Vagina (tissue), 2 donors: ENCODE measurements at regions not wholly inside any gene's neighbourhood (a gene's known extent, or its start where the extent isn't known, plus 50 kb on each side); places are given as distances from the start of the nearest gene placed in this dataset.

Experiments used
- DNase-seq, 2 donors: peaks; one replicate each; pipeline ENCODE4 v3.0.0-alpha.2; 2017; ENCODE audit errors: extremely low spot score in 2 of 2
- H3K27ac ChIP-seq: fragments of 200-600 bp; sonication (generic); one replicate; pipeline ENCODE4 v1.5.1; 2019
- H3K27me3 ChIP-seq: fragments of 200-600 bp; sonication (generic); one replicate; pipeline ENCODE4 v1.5.1; 2019
- H3K36me3 ChIP-seq, 2 donors: fragments of 200-600 bp; sonication (generic); one replicate each; pipeline ENCODE4 v1.5.1; 2017 to 2019
- H3K4me1 ChIP-seq: fragments of 200-600 bp; sonication (generic); one replicate; pipeline ENCODE4 v1.5.1; 2019
- H3K4me3 ChIP-seq, 2 donors: fragments of 200-600 bp; sonication (generic); 1 replicate in 1 of 2; 2 replicates in 1 of 2; pipeline ENCODE4 v1.5.1; 2016 to 2019
- H3K9me3 ChIP-seq: fragments of 200-600 bp; sonication (generic); one replicate; pipeline ENCODE4 v1.5.1; 2019
- POLR2A ChIP-seq, 2 donors: fragments of 450-650 bp; IDR thresholded peaks; one replicate each; pipeline ENCODE4 v1.6.1; 2017; ENCODE audit warnings: antibody characterized with exemption in 2 of 2, mild to moderate bottlenecking in 2 of 2, moderate library complexity in 2 of 2
- POLR2AphosphoS5 ChIP-seq, 2 donors: sonication (generic); formaldehyde crosslinking; IDR thresholded peaks; one replicate each; pipeline ENCODE4 v1.9.0; 2017; ENCODE audit warnings: antibody characterized with exemption in 2 of 2, mild to moderate bottlenecking in 2 of 2, low read depth in 1 of 2; ENCODE audit not compliant: insufficient read depth in 1 of 2
- intact Hi-C: fragments of 100-400 bp; cut with DNase I; formaldehyde crosslinking; loops from one replicate; pipeline ENCODE4 v1.15.1; 2023
- TF ChIP-seq, protein P1 (sequence below), 3 experiments: fragments of 450-650 bp in 2 of 3; fragments of 200-600 bp in 1 of 3; sonication (generic) in 1 of 3; IDR thresholded peaks; one replicate each; pipeline ENCODE4 v1.5.1; 2017 to 2019; ENCODE audit warnings: antibody characterized with exemption in 3 of 3, mild to moderate bottlenecking in 2 of 3, moderate library complexity in 2 of 3

DNA sequence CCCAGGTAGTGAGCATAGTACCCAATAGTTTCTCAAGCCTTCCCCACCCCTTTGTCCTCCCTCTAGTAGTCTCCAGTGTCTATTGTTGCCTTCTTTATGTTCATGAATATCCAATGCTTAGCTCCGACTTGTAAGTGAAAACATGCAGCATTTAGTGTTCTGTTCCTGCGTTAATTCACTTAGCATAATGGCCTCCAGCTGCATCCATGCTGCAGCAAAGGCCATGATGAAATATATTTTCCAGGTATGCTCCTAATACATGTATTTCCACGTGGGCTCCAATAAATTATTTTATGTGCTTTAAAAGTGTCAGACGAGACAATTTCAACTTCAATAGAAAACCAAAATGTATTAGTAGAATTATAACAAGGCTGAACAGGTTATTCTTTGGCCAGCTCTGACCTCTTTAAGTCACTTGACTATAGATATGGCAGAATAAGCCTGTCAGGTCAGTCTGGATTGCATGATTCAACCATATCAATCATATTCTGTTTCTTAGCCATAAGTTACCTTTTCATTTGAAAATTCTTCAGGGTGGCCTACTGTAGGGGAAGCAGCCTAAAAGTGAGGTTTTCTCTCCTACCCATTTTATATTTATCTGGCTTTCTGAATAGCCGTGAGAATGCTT, 2291.6 kb upstream of the WWC1 start:
- H3K9me3 ChIP-seq, result no peaks in the 10 kb centered on the region
- no peak for TF ChIP-seq POLR2A (IDR thresholded peaks at IDR 0.05)
- TF ChIP-seq POLR2AphosphoS5 (IDR thresholded peaks at IDR 0.05; ENCODE audit: insufficient read depth in 1 of 2, low read depth in 1 of 2), result no peak
- intact Hi-C loops, result no loop called here
- H3K27me3 ChIP-seq, result no peaks in the 10 kb centered on the region
- H3K4me3 ChIP-seq, result no peak overlapping the region
- H3K27ac ChIP-seq, result no peak overlapping the region
- no peak for DNase-seq
- no peaks in the 10 kb centered on the region for H3K36me3 ChIP-seq
- no peaks in the 10 kb centered on the region for H3K4me1 ChIP-seq

DNA sequence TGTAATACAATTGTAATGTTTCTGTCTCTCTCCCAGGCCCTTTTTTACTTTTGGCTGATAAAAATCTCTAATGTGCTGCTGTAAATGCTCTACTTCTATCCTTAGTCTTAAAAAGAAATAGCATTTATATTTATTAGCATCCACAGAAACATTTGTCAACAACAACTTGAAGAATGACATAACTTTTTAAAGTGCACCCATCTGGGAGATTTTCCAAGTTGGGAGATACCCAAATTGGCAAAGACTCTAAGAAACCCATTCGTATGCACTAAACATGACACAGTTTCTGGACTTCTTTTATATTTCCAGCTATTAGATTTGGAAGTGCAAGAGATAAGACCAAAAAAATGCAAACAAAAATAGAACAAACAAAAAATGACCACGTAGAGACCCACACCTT, 2287.4 kb upstream of the WWC1 start:
- TF ChIP-seq, protein P1, sequence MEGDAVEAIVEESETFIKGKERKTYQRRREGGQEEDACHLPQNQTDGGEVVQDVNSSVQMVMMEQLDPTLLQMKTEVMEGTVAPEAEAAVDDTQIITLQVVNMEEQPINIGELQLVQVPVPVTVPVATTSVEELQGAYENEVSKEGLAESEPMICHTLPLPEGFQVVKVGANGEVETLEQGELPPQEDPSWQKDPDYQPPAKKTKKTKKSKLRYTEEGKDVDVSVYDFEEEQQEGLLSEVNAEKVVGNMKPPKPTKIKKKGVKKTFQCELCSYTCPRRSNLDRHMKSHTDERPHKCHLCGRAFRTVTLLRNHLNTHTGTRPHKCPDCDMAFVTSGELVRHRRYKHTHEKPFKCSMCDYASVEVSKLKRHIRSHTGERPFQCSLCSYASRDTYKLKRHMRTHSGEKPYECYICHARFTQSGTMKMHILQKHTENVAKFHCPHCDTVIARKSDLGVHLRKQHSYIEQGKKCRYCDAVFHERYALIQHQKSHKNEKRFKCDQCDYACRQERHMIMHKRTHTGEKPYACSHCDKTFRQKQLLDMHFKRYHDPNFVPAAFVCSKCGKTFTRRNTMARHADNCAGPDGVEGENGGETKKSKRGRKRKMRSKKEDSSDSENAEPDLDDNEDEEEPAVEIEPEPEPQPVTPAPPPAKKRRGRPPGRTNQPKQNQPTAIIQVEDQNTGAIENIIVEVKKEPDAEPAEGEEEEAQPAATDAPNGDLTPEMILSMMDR (IDR thresholded peaks at IDR 0.05), result no peak
- TF ChIP-seq POLR2AphosphoS5 (IDR thresholded peaks at IDR 0.05; ENCODE audit: insufficient read depth in 1 of 2, low read depth in 1 of 2), result no peak
- TF ChIP-seq POLR2A (IDR thresholded peaks at IDR 0.05), result no peak
- H3K9me3 ChIP-seq, result no peaks in the 10 kb centered on the region
- H3K4me3 ChIP-seq, result no peak overlapping the region
- intact Hi-C loops, result no loop called here
- no peaks in the 10 kb centered on the region for H3K4me1 ChIP-seq
- H3K27ac ChIP-seq, result no peak overlapping the region
- H3K27me3 ChIP-seq, result no peaks in the 10 kb centered on the region
- DNase-seq, result no peak
- H3K36me3 ChIP-seq, result no peaks in the 10 kb centered on the region

DNA sequence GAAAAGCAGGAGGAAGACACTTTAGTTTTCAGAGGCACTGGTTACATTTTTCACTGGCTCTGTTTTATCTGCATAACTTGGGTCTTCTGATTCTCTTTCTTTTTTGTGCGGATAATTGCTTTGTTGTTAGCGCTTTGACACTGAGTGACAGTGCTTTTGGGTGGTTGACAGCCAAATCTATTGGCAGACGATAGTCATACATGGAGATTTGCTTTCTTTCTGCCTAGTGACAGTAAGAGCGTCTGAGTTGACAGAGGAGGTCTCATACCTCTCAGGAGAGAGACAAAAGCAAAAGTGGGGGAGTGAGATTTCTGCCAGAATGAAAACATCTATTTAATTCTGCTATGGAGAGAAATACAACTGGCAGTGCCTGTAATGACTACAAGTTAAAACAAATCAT, 2278.0 kb upstream of the WWC1 start:
- intact Hi-C loops, result no loop called here
- no peaks in the 10 kb centered on the region for H3K9me3 ChIP-seq
- H3K27me3 ChIP-seq, result no peaks in the 10 kb centered on the region
- H3K4me3 ChIP-seq, result no peak overlapping the region
- no peak for DNase-seq
- TF ChIP-seq, protein P1 (IDR thresholded peaks at IDR 0.05), result no peak
- TF ChIP-seq POLR2A (IDR thresholded peaks at IDR 0.05), result no peak
- no peak for TF ChIP-seq POLR2AphosphoS5 (IDR thresholded peaks at IDR 0.05; ENCODE audit: insufficient read depth in 1 of 2, low read depth in 1 of 2)
- no peaks in the 10 kb centered on the region for H3K36me3 ChIP-seq
- no peak overlapping the region for H3K27ac ChIP-seq
- no peaks in the 10 kb centered on the region for H3K4me1 ChIP-seq

DNA sequence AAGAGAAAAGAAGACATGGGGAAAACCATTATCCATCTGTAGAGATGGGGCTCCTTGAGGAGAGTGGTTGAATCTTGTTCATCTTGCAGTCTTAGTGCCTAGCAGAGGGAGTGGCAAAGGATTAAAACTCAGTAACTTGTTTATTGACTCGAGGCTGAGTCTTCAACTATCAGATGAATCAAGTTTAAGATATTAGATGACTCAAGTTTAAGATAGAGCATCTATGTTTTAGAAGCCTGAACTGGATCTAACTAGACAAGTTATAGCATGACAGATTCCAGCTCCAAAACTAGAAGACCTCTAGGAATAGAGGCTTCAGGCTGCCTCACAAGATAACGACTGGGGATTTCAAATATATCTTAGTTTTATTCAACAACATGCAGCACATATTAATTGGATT, 2277.2 kb upstream of the WWC1 start:
- no peaks in the 10 kb centered on the region for H3K27me3 ChIP-seq
- no peak overlapping the region for H3K4me3 ChIP-seq
- no peak overlapping the region for H3K27ac ChIP-seq
- H3K9me3 ChIP-seq, result no peaks in the 10 kb centered on the region
- intact Hi-C loops, result no loop called here
- no peak for DNase-seq
- H3K4me1 ChIP-seq, result no peaks in the 10 kb centered on the region
- no peaks in the 10 kb centered on the region for H3K36me3 ChIP-seq
- TF ChIP-seq POLR2AphosphoS5 (IDR thresholded peaks at IDR 0.05; ENCODE audit: insufficient read depth in 1 of 2, low read depth in 1 of 2), result no peak
- TF ChIP-seq, protein P1 (IDR thresholded peaks at IDR 0.05), result no peak

DNA sequence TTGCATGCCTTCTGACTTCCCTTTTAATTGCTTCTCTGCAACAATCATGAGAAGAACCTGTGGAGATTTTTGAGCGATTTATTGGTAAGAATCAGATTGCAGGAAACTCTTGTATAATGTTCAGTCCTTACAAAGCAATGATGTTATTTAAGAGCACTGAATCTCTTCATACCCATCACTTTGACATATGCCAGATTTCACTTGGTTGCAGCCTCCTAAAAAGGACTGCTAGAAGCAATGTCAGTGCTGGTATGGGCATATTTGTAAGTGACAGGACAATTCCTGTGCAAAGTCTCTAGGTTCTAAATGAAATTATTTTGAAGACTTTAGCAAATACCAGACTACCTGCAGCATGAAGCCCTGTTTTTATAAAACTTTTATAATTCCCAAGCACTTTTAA, 2272.7 kb upstream of the WWC1 start:
- H3K36me3 ChIP-seq, result no peaks in the 10 kb centered on the region
- no peaks in the 10 kb centered on the region for H3K9me3 ChIP-seq
- H3K27ac ChIP-seq, result no peak overlapping the region
- TF ChIP-seq POLR2A (IDR thresholded peaks at IDR 0.05), result no peak
- H3K27me3 ChIP-seq, result no peaks in the 10 kb centered on the region
- no peak for DNase-seq
- intact Hi-C loops, result no loop called here
- H3K4me1 ChIP-seq, result no peaks in the 10 kb centered on the region
- no peak overlapping the region for H3K4me3 ChIP-seq

DNA sequence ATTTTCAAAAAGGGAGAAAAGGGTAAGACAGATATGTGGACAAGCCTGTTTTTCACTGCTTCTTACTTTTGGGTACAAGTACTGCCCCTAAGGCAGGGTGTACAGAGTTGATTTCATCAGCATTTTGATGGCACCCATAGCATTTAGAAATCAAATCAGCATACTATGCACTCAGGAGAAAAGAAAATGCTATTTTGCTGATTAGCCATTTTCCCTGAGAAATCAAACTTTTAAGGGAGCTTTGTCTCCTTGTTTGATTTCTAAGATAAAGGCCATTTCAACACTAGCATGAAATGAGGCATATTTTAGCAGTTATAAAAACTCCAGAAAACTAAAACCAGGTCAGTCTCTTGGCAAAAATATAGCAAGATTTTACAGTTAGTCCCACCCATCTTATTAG, 2269.4 kb upstream of the WWC1 start:
- Histone ChIP-seq H3K4me1 (no peaks in the 10 kb centered on the region), H3K4me3 (no peak overlapping the region), H3K27ac (no peak overlapping the region), H3K36me3 (no peaks in the 10 kb centered on the region), H3K27me3 (no peaks in the 10 kb centered on the region), H3K9me3 (no peaks in the 10 kb centered on the region)
- TF ChIP-seq, protein P1 (IDR thresholded peaks at IDR 0.05), result no peak
- TF ChIP-seq POLR2A (IDR thresholded peaks at IDR 0.05) (no peak), POLR2AphosphoS5 (IDR thresholded peaks at IDR 0.05; ENCODE audit: insufficient read depth in 1 of 2, low read depth in 1 of 2) (no peak)
- intact Hi-C loops, result no loop called here
- no peak for DNase-seq
